K562 (cell line): ENCODE measurements at regions not wholly inside any gene's neighbourhood (a gene's known extent, or its start where the extent isn't known, plus 50 kb on each side); places are given as distances from the start of the nearest gene placed in this dataset.

Source experiments
- GTF2E2 ChIP-seq: fragments of 200-800 bp; sonication (Bioruptor generic); IDR thresholded peaks from 2 replicates; pipeline ENCODE4 v1.6.1; 2016; ENCODE audit warnings: missing genetic modification characterization, missing compliant biosample characterization
- GTF2F1 ChIP-seq: IDR thresholded peaks from 2 replicates; pipeline ENCODE4 v1.6.1; 2011; ENCODE audit warnings: low read depth, low read length, improper control_type of control experiment
- HDAC6 ChIP-seq: IDR thresholded peaks from 2 replicates; pipeline ENCODE4 v1.6.1; 2012; ENCODE audit warnings: low read depth, mild to moderate bottlenecking, control low read depth, inconsistent platforms, low read length, moderate library complexity
- HDAC8 ChIP-seq: fragments of 450-650 bp; IDR thresholded peaks from 2 replicates; pipeline ENCODE4 v1.6.1; 2016; ENCODE audit warnings: mild to moderate bottlenecking, missing genetic modification characterization, moderate library complexity, missing compliant biosample characterization
- RBBP5 ChIP-seq: fragments of 200-600 bp; sonication (generic); IDR thresholded peaks from 2 replicates; pipeline ENCODE4 v1.6.1; 2012; ENCODE audit warnings: borderline replicate concordance, mild to moderate bottlenecking, low read length, control low read depth, inconsistent platforms; ENCODE audit not compliant: insufficient read depth, poor library complexity, severe bottlenecking
- TEAD4 ChIP-seq, 2 experiments: sonication (generic) in 1 of 2; formaldehyde crosslinking in 1 of 2; IDR thresholded peaks; 2 replicates each; pipeline versions ENCODE4 v1.6.1 to v1.8.0; 2012 to 2022; ENCODE audit warnings: borderline replicate concordance in 1 of 2, inconsistent platforms in 1 of 2, low read length in 1 of 2, mild to moderate bottlenecking in 1 of 2, missing genetic modification reagents in 1 of 2
- TF ChIP-seq, protein P1 (sequence below): sonication (generic); formaldehyde crosslinking; IDR thresholded peaks from 2 replicates; pipeline ENCODE4 v1.8.0; 2022; ENCODE audit warnings: mild to moderate bottlenecking, missing genetic modification reagents

- TF ChIP-seq TEAD4 (IDR thresholded peaks at IDR 0.05; ENCODE audit: low read length) (no peak), TEAD4 (CRISPR knock-in tag; IDR thresholded peaks at IDR 0.05; ENCODE audit: borderline replicate concordance) (no peak), GTF2E2 (tag) (no peak), GTF2F1 (no peak), HDAC8 (no peak), RBBP5 (no peak), HDAC6 (no peak)
- TF ChIP-seq, protein P1, sequence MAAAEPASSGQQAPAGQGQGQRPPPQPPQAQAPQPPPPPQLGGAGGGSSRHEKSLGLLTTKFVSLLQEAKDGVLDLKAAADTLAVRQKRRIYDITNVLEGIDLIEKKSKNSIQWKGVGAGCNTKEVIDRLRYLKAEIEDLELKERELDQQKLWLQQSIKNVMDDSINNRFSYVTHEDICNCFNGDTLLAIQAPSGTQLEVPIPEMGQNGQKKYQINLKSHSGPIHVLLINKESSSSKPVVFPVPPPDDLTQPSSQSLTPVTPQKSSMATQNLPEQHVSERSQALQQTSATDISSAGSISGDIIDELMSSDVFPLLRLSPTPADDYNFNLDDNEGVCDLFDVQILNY = no peak
These were observed 66.1 kb upstream of the ABL1 start for GRCh38 chr9:130768891-130769403.
